ENCODE measurements at regions not wholly inside any gene's neighbourhood (a gene's known extent, or its start where the extent isn't known, plus 50 kb on each side); places are given as distances from the start of the nearest gene placed in this dataset.

GRCh38 chr13:66128201-66128600 is 1101.9 kb downstream of the PCDH9 start:
- no peak for TF ChIP-seq CTCF (IDR thresholded peaks at IDR 0.05)
- TF ChIP-seq POLR2A (IDR thresholded peaks at IDR 0.05), result no peak
- TF ChIP-seq POLR2AphosphoS5 (IDR thresholded peaks at IDR 0.05), result no peak
- TF ChIP-seq EP300 (IDR thresholded peaks at IDR 0.05), result no peak

All from gastroesophageal sphincter (tissue), 3 donors.